Muscle layer of duodenum (tissue), 2 donors: ENCODE measurements at regions not wholly inside any gene's neighbourhood (a gene's known extent, or its start where the extent isn't known, plus 50 kb on each side); places are given as distances from the start of the nearest gene placed in this dataset.
"Not testable (repeated sequence)": the region's sequence is repeated elsewhere in the genome, so short reads cannot be mapped to it uniquely, and the experiment has no call there.

ENCODE experiments used
- H3K27ac ChIP-seq: one replicate; pipeline ENCODE4 v1.7.0; 2013; ENCODE audit warnings: mild to moderate bottlenecking, low read length
- H3K27me3 ChIP-seq: one replicate; pipeline ENCODE4 v1.7.0; 2013; ENCODE audit warnings: low read depth, mild to moderate bottlenecking, control low read depth, low read length
- H3K36me3 ChIP-seq, 2 donors: one replicate each; pipeline ENCODE4 v1.7.0; 2013; ENCODE audit warnings: low read length in 2 of 2, control low read depth in 1 of 2, mild to moderate bottlenecking in 1 of 2; ENCODE audit not compliant: insufficient read depth in 2 of 2, control insufficient read depth in 1 of 2
- H3K4me1 ChIP-seq, 2 donors: one replicate each; pipeline ENCODE4 v1.7.0; 2013; ENCODE audit warnings: low read length in 2 of 2, mild to moderate bottlenecking in 2 of 2, control low read depth in 1 of 2, moderate library complexity in 1 of 2; ENCODE audit not compliant: insufficient read depth in 2 of 2, control insufficient read depth in 1 of 2
- H3K4me3 ChIP-seq, 2 donors: one replicate each; pipeline ENCODE4 v1.7.0; 2013; ENCODE audit warnings: low read length in 2 of 2, low read depth in 1 of 2, mild to moderate bottlenecking in 1 of 2
- H3K9me3 ChIP-seq, 2 donors: one replicate each; pipeline ENCODE4 v1.7.0; 2013; ENCODE audit warnings: low read length in 2 of 2, control low read depth in 1 of 2, mild to moderate bottlenecking in 1 of 2; ENCODE audit not compliant: control insufficient read depth in 1 of 2
- donor health status: healthy.

DNA sequence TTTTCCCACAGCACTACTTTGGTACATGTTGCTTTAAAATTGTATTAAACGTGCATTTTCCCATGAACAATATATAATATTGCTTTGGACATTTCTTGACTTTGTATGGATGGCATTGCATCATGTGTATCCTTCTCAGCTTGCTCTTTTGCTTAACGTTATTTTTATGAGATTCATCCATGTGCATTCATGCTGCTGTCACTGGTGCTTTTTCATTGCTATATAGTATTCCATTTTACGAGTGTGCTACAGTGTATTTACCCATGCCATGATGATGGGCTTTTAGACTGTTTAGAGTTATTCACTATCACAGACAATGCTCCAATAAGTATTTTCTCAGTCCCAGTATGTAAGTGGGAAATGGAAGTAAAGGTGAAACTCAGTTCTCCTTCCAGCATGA, 195.2 kb upstream of the COX10 start:
- H3K4me1 ChIP-seq: no peaks in the 10 kb centered on the region
- H3K27me3 ChIP-seq: no peaks in the 10 kb centered on the region
- no peak overlapping the region for H3K27ac ChIP-seq
- no peaks in the 10 kb centered on the region for H3K9me3 ChIP-seq
- no peak overlapping the region for H3K4me3 ChIP-seq
- no peaks in the 10 kb centered on the region for H3K36me3 ChIP-seq

DNA sequence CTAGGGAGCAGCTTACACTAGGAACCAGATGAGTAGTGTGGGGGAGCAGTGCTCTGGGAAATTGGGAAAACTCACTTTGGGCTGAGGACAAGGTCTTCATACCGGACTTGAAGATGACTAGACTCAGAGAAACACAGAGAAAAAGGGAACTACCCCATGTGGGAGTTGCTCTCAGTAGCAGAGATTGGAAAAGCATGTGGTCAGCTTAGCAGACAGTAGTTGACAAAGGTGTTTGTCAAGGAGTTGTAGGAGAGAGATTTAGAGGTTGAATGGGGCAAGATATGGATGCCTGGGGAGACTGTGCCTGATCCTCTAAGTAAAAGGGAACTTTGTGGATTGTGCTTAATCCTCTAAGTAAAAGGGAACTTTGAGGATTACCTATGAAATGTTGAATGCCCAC, 194.5 kb upstream of the COX10 start:
- H3K36me3 ChIP-seq: no peaks in the 10 kb centered on the region
- H3K4me3 ChIP-seq: no peak overlapping the region
- H3K4me1 ChIP-seq: no peaks in the 10 kb centered on the region
- H3K27ac ChIP-seq: no peak overlapping the region
- no peaks in the 10 kb centered on the region for H3K9me3 ChIP-seq
- H3K27me3 ChIP-seq: no peaks in the 10 kb centered on the region

DNA sequence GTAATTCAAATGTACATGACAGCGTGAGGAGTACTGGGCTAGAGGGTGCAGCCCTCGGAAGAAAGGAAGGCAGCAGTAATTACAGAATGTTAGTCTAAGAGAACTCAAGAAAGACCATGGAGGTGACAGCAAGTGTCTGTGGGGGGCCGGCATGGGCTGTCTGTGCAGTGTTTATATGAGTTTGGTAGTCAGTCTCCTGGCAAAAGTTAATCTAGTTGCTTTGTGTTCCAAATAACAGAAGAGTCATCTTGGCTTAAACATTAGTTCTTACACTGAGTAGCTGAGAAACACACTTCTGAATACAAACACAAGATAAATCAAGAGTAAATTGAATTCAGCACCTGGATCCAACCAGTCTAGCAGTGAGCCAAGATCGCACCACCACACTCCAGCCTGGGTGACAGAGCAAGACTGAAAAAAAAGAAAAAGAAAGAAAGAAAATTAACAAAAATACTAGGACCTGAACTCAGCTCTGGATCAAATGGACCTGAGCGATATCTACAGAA, 189.3 kb upstream of the COX10 start:
- H3K36me3 ChIP-seq: no peaks in the 10 kb centered on the region
- H3K27me3 ChIP-seq: no peaks in the 10 kb centered on the region
- no peak overlapping the region for H3K27ac ChIP-seq
- H3K4me3 ChIP-seq: no peak overlapping the region
- no peaks in the 10 kb centered on the region for H3K9me3 ChIP-seq
- H3K4me1 ChIP-seq: no peaks in the 10 kb centered on the region

DNA sequence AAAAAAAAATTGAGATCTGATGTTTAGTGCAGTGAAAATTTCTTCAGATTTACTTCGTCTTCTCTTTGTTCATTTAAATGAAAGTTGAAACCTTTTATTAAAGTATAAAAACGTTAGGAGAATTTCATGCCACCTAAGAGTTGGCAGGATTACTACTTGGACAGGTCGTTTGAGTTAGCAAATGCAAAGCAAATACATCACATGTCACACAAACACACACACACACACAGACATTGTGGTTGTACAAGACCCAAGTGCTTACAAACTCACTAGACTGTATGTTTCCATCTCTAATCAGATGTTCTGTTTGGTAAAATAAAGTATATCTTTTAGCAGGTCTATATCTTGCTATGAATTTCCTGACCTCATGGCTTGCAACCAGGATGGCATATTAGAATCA, 185.6 kb upstream of the COX10 start:
- Histone ChIP-seq H3K9me3 (no peaks in the 10 kb centered on the region), H3K27ac (no peak overlapping the region), H3K4me3 (no peak overlapping the region), H3K27me3 (no peaks in the 10 kb centered on the region), H3K36me3 (no peaks in the 10 kb centered on the region), H3K4me1 (peaks cover 0 to 9% of the 10 kb centered on the region in 2 donors)

DNA sequence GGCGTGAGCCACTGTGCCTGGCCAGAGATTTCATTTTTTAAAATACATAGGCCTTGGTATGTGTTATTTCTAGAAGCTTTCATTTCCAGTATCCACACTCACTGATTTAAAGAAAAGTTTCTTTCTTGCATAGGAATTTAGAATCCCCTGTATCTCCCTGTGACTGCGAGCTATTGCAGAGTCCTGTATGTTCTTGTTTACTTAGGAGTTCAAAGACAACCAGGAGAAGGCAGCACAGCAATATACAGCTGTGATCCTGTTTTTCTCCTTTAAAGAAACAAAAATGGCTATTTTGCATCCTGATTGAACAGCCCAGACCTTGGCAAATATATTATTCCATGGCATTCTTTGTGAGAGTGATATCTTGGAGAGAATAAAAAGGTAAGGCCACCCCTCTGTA, 185.0 kb upstream of the COX10 start:
- Histone ChIP-seq H3K9me3 (no peaks in the 10 kb centered on the region), H3K27ac (no peak overlapping the region), H3K36me3 (no peaks in the 10 kb centered on the region), H3K27me3 (no peaks in the 10 kb centered on the region), H3K4me1 (peaks cover 0 to 9% of the 10 kb centered on the region in 2 donors), H3K4me3 (no peak overlapping the region)

DNA sequence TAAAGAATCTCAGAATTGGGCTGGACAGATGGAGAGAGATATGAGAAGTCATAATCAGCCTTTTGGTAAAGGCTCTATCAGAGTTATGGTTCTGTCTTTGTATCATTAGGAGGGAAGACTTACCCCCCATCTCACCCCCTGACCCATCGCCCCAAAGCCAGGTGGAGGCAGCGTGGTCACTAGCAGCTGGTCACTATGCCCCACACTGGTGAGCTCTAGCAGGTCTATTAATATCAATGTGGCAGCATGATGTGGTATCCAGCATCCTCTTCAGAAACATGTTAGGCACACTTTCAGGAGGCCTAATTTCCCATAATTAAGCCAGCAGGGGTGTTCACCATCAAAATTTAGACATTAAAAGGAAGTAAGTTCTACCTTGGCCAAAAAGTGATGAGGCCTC, 183.8 kb upstream of the COX10 start:
- H3K27me3 ChIP-seq: no peaks in the 10 kb centered on the region
- H3K4me1 ChIP-seq: peaks cover 0 to 9% of the 10 kb centered on the region in 2 donors
- H3K36me3 ChIP-seq: no peaks in the 10 kb centered on the region
- H3K9me3 ChIP-seq: no peaks in the 10 kb centered on the region
- H3K4me3 ChIP-seq: no peak overlapping the region
- no peak overlapping the region for H3K27ac ChIP-seq

DNA sequence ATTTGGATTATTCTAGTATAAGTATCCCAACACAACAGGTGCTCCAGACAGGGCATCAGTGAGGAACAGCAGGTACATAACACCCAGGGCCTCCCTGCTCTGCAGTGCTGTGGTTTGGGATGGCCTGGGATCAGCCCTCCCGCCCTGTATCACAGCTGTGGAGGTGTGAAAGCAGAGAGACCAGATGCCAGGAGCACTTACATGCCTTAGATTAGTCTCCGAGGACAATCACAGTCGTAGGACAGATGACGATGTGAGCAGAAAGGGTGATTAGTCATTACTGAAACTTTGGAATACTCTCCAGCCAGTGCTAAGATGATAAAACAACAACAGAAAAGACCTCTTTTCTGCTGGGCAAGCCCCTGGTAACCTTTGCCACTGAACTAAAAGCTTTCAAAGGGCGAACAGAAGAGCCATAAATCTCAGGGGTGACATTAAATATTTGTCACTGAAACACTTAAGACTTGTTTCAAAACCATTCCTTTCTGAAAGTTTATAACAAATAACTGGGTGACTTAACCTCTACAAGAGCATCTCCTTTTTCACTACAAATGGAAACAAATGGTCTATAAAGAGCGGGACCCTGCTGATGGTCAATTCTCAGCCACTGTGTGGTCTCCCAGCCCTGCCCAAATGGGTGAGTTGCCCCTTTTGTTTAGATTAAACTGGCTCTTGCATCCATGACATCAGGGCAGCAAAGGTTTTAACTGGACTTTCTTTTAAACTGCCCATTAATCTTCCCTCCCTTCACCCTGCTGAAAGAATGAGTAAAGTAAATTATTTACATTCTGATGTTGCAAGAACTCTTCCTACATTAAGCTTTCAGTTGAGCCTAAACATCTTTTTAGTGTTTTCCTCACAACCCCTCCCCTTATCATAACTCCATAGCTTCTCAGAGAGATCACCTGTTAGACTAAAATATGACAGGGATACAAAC, 183.1 kb upstream of the COX10 start:
- Histone ChIP-seq H3K4me3 (no peak overlapping the region), H3K27ac (no peak overlapping the region), H3K27me3 (no peaks in the 10 kb centered on the region), H3K9me3 (no peaks in the 10 kb centered on the region), H3K36me3 (no peaks in the 10 kb centered on the region), H3K4me1 (peaks cover 0 to 9% of the 10 kb centered on the region in 2 donors)

DNA sequence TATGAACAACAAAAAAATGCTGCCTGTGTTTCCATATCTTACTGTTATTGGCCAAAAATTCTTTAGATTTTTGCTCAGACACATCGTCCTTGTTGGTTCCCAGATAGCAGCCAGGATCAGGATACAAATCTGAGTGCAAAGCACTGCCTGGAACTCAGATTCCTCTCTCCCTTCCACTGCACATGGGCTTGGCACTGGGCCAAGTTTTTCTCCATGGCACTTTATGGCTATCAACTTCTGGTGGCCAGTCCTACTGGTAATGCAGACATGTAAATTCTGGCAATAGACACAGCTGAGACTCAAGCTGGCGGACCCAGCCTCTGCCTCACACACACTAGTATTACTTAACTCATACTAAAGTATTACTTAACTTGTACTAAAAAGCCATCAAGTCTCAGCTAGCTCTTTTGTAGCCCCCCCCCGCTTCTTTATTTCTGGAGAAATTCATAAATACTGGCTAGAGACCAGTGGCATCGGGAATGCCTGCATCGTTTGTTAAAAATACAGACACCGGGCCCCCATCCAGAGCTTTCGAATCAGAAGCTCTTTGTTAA, 181.2 kb upstream of the COX10 start:
- no peaks in the 10 kb centered on the region for H3K27me3 ChIP-seq
- no peak overlapping the region for H3K4me3 ChIP-seq
- H3K27ac ChIP-seq: no peak overlapping the region
- no peaks in the 10 kb centered on the region for H3K36me3 ChIP-seq
- no peaks in the 10 kb centered on the region for H3K9me3 ChIP-seq
- peaks cover 0 to 9% of the 10 kb centered on the region in 2 donors for H3K4me1 ChIP-seq

DNA sequence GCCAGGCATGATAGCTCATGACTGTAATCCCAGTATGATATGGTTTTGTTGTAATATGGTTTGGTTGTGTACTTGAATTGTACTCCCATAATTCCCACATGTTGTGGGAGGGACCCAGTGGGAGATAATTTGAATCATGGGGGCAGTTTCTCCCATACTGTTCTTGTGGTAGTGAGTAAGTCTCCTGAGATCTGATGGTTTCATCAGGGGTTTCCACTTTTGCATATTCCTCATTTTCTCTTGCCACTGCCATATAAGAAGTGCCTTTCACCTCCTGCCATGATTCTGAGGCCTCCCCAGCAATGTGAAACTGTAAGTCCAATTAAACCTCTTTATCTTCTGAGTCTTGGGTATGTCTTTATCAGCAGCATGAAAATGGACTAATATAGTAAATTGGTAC, 160.3 kb upstream of the COX10 start:
- not testable (repeated sequence) for H3K9me3 ChIP-seq, H3K4me3 ChIP-seq, H3K4me1 ChIP-seq, H3K27ac ChIP-seq, H3K27me3 ChIP-seq, H3K36me3 ChIP-seq

DNA sequence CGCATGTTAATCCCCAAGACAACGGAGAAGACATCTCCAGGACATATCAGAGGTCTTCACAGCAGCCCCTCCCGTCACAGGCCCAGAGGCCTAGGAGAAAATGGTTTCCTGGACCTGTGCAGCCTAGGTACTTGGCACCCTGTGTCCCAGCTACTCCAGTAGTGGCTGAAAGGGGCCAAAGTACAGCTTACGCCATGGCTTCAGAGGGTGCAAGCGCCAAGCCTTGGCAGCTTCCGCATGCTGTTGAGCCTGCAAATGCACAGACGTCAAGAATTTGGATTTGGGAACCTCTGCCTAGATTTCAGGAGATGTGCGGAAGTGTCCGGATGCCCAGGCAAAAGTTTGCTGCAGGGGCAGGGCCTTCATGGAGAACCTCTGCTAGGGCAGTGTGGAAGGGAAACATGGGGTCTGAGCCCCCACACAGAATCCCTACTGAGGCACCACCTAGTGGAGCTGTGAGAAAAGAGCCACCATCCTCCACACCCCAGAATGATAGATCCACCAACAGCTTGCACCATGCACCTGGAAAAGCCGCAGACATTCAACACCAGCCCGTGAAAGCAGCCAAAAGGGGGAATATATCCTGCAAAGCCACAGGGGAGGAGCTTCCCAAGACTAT, 159.3 kb upstream of the COX10 start:
- Histone ChIP-seq H3K4me1 (no peaks in the 10 kb centered on the region), H3K36me3 (no peaks in the 10 kb centered on the region), H3K27me3 (no peaks in the 10 kb centered on the region), H3K4me3 (no peak overlapping the region), H3K9me3 (no peaks in the 10 kb centered on the region), H3K27ac (no peak overlapping the region)

DNA sequence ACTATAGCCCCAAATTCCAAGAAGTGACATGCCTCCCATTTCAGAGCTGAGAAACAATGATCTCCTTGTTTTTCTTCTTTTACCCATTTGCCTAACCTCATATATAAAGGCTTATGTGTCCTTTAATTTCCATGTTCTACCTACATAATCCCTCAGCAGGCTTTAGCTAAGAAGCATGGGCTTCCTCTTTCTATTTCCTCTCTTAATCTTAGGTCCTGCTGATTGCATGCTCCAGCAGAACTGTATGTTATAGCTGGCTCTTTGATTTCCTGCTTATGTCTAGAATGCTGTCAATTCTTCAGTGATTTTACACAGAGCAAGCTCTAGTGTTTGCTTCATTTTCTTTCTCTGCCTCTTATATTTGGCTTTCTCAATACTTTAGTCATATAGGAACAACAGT, 151.7 kb upstream of the COX10 start:
- Histone ChIP-seq H3K9me3 (no peaks in the 10 kb centered on the region), H3K27ac (no peak overlapping the region), H3K4me3 (no peak overlapping the region)

More for the DNA sequence above, 151.7 kb upstream of the COX10 start:
- Histone ChIP-seq H3K36me3 (no peaks in the 10 kb centered on the region), H3K27me3 (no peaks in the 10 kb centered on the region), H3K4me1 (no peaks in the 10 kb centered on the region)
